ENCODE measurements at regions not wholly inside any gene's neighbourhood (a gene's known extent, or its start where the extent isn't known, plus 50 kb on each side); places are given as distances from the start of the nearest gene placed in this dataset.
"Not testable (repeated sequence)": the region's sequence is repeated elsewhere in the genome, so short reads cannot be mapped to it uniquely, and the experiment has no call there.

- Histone ChIP-seq H3K9ac (ENCODE audit: low read length) (no peak overlapping the region), H3K27ac (ENCODE audit: low read length) (no peak overlapping the region), H4K20me1 (ENCODE audit: insufficient read depth, low read depth, low read length) (no peaks in the 10 kb centered on the region), H3K4me1 (ENCODE audit: low read length) (no peaks in the 10 kb centered on the region), H2AFZ (ENCODE audit: low read length) (no peak overlapping the region), H3K4me2 (ENCODE audit: low read depth, low read length, poor library complexity, severe bottlenecking) (no peak overlapping the region), H3K27me3 (ENCODE audit: low read length) (no peaks in the 10 kb centered on the region), H3K4me3 (ENCODE audit: low read length) (no peak overlapping the region), H3K36me3 (ENCODE audit: insufficient read depth, low read length) (no peaks in the 10 kb centered on the region), H3K79me2 (ENCODE audit: low read length) (no peaks in the 10 kb centered on the region), H3K9me2 (replicated peaks; ENCODE audit: insufficient read depth, low read length) (no peaks in the 10 kb centered on the region; the same call in 1 of the 2 replicates), H3K9me3 (ENCODE audit: low read length) (no peaks in the 10 kb centered on the region)
- DNase-seq = no peak
These were observed 330.4 kb downstream of the GBA3 start for GRCh38 chr4:23023121-23023520.

DNA sequence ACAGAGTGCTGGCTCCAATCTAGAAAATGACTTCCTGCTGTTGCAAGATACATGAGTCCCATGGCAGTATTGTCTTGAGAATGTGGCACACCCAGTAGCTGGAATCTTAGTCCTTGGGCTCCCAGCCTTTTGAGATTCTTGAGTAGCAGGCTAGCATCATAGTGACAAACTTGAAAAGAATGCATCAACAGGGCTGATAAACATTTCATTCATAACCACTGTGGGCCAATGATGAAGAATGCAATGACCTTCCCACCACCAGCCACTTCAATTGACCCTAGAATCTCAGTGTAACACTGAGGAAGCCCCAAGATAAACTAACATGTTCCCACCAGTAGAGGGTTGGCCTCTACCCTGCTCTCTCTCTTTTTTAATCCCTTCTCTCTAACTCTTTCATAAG lies 329.3 kb downstream of the GBA3 start:
- no peaks in the 10 kb centered on the region for H3K4me1 ChIP-seq (ENCODE audit: low read length)
- H2AFZ ChIP-seq (ENCODE audit: low read length) = no peak overlapping the region
- H3K79me2 ChIP-seq (ENCODE audit: low read length) = no peaks in the 10 kb centered on the region
- H4K20me1 ChIP-seq (ENCODE audit: insufficient read depth, low read depth, low read length) = no peaks in the 10 kb centered on the region
- no peaks in the 10 kb centered on the region for H3K36me3 ChIP-seq (ENCODE audit: insufficient read depth, low read length)
- H3K27me3 ChIP-seq (ENCODE audit: low read length) = no peaks in the 10 kb centered on the region
- no peak overlapping the region for H3K4me3 ChIP-seq (ENCODE audit: low read length)
- H3K9me3 ChIP-seq (ENCODE audit: low read length) = no peaks in the 10 kb centered on the region
- no peak overlapping the region for H3K9ac ChIP-seq (ENCODE audit: low read length)
- no peaks in the 10 kb centered on the region; the same call in 1 of the 2 replicates for H3K9me2 ChIP-seq (replicated peaks; ENCODE audit: insufficient read depth, low read length)
- DNase-seq = no peak
- H3K4me2 ChIP-seq (ENCODE audit: low read depth, low read length, poor library complexity, severe bottlenecking) = no peak overlapping the region
- H3K27ac ChIP-seq (ENCODE audit: low read length) = no peak overlapping the region

GRCh38 chr4:23021040-23021439 lies 328.3 kb downstream of the GBA3 start:
- Histone ChIP-seq H3K9me3 (ENCODE audit: low read length) (no peaks in the 10 kb centered on the region), H2AFZ (ENCODE audit: low read length) (no peak overlapping the region), H3K9ac (ENCODE audit: low read length) (no peak overlapping the region), H3K27ac (ENCODE audit: low read length) (no peak overlapping the region), H3K9me2 (replicated peaks; ENCODE audit: insufficient read depth, low read length) (no peaks in the 10 kb centered on the region; the same call in 1 of the 2 replicates), H3K4me2 (ENCODE audit: low read depth, low read length, poor library complexity, severe bottlenecking) (no peak overlapping the region), H3K36me3 (ENCODE audit: insufficient read depth, low read length) (no peaks in the 10 kb centered on the region), H3K4me3 (ENCODE audit: low read length) (no peak overlapping the region), H3K4me1 (ENCODE audit: low read length) (no peaks in the 10 kb centered on the region), H4K20me1 (ENCODE audit: insufficient read depth, low read depth, low read length) (no peaks in the 10 kb centered on the region), H3K79me2 (ENCODE audit: low read length) (no peaks in the 10 kb centered on the region), H3K27me3 (ENCODE audit: low read length) (no peaks in the 10 kb centered on the region)
- no peak for DNase-seq

- not testable (repeated sequence) for H3K9me2 ChIP-seq (replicated peaks; ENCODE audit: insufficient read depth, low read length); H3K27ac ChIP-seq (ENCODE audit: low read length); H2AFZ ChIP-seq (ENCODE audit: low read length); H4K20me1 ChIP-seq (ENCODE audit: insufficient read depth, low read depth, low read length); H3K79me2 ChIP-seq (ENCODE audit: low read length); H3K4me2 ChIP-seq (ENCODE audit: low read depth, low read length, poor library complexity, severe bottlenecking); H3K9ac ChIP-seq (ENCODE audit: low read length); H3K4me3 ChIP-seq (ENCODE audit: low read length); H3K27me3 ChIP-seq (ENCODE audit: low read length); H3K9me3 ChIP-seq (ENCODE audit: low read length); H3K36me3 ChIP-seq (ENCODE audit: insufficient read depth, low read length); DNase-seq; H3K4me1 ChIP-seq (ENCODE audit: low read length)
These were observed 327.7 kb downstream of the GBA3 start for GRCh38 chr4:23020399-23020798.

DNA sequence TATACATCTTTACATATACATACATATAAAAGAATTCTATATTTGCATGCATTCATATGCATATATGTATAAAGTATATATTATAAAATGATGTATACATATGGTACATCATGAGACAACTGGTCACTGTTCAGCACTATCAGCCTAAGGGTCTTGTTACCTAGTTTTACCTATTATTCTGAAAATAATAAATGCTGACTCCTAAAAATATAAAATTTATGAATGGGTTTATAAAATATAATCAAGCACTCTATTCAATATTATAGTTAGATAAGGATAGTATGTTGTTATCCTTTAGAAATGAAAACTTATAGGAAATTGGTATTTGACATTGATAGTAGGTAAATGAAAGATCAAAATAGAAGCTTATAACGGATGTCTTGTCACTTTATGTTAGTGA lies 324.2 kb downstream of the GBA3 start:
- Histone ChIP-seq H3K9me3 (ENCODE audit: low read length) (no peaks in the 10 kb centered on the region), H3K36me3 (ENCODE audit: insufficient read depth, low read length) (no peaks in the 10 kb centered on the region)

GRCh38 chr4:23015821-23016220 lies 323.1 kb downstream of the GBA3 start:
- Histone ChIP-seq H3K4me3 (ENCODE audit: low read length) (no peak overlapping the region), H3K27me3 (ENCODE audit: low read length) (no peaks in the 10 kb centered on the region), H3K27ac (ENCODE audit: low read length) (no peak overlapping the region), H3K9ac (ENCODE audit: low read length) (no peak overlapping the region), H2AFZ (ENCODE audit: low read length) (no peak overlapping the region), H4K20me1 (ENCODE audit: insufficient read depth, low read depth, low read length) (no peaks in the 10 kb centered on the region), H3K4me1 (ENCODE audit: low read length) (no peaks in the 10 kb centered on the region), H3K79me2 (ENCODE audit: low read length) (no peaks in the 10 kb centered on the region), H3K4me2 (ENCODE audit: low read depth, low read length, poor library complexity, severe bottlenecking) (no peak overlapping the region), H3K9me3 (ENCODE audit: low read length) (no peaks in the 10 kb centered on the region), H3K9me2 (replicated peaks; ENCODE audit: insufficient read depth, low read length) (no peaks in the 10 kb centered on the region), H3K36me3 (ENCODE audit: insufficient read depth, low read length) (no peaks in the 10 kb centered on the region)
- DNase-seq = no peak

More for the DNA sequence above, 324.2 kb downstream of the GBA3 start:
- Histone ChIP-seq H3K79me2 (ENCODE audit: low read length) (no peaks in the 10 kb centered on the region), H3K27ac (ENCODE audit: low read length) (no peak overlapping the region), H3K4me1 (ENCODE audit: low read length) (no peaks in the 10 kb centered on the region), H3K27me3 (ENCODE audit: low read length) (no peaks in the 10 kb centered on the region), H3K9me2 (replicated peaks; ENCODE audit: insufficient read depth, low read length) (no peaks in the 10 kb centered on the region), H3K4me3 (ENCODE audit: low read length) (no peak overlapping the region), H3K4me2 (ENCODE audit: low read depth, low read length, poor library complexity, severe bottlenecking) (no peak overlapping the region), H4K20me1 (ENCODE audit: insufficient read depth, low read depth, low read length) (no peaks in the 10 kb centered on the region), H2AFZ (ENCODE audit: low read length) (no peak overlapping the region), H3K9ac (ENCODE audit: low read length) (no peak overlapping the region)
- no peak for DNase-seq

DNA sequence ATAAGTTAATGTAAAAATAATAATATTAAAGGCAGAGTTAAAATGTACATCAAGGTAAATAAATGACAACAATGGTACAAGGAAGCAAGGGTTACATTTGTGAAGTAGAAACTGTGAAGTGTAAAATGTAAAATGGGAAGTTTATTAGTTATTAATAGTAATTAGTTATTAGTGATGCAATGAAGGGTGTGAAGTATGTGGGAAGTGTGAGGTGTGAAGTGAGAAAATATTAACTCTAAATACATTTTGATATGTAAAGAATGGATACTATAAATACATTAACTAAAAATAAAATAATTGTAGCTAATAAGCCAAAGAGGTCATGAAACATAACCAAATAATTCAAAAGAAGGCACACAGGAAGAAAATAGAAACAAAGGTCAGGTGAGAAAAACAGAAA lies 316.4 kb downstream of the GBA3 start:
- Histone ChIP-seq H3K4me1 (ENCODE audit: low read length) (no peaks in the 10 kb centered on the region), H3K9me3 (ENCODE audit: low read length) (no peaks in the 10 kb centered on the region), H3K9ac (ENCODE audit: low read length) (no peak overlapping the region), H4K20me1 (ENCODE audit: insufficient read depth, low read depth, low read length) (no peaks in the 10 kb centered on the region), H3K27ac (ENCODE audit: low read length) (no peak overlapping the region), H3K36me3 (ENCODE audit: insufficient read depth, low read length) (no peaks in the 10 kb centered on the region), H3K27me3 (ENCODE audit: low read length) (no peaks in the 10 kb centered on the region), H3K4me2 (ENCODE audit: low read depth, low read length, poor library complexity, severe bottlenecking) (no peak overlapping the region), H3K4me3 (ENCODE audit: low read length) (no peak overlapping the region), H2AFZ (ENCODE audit: low read length) (no peak overlapping the region), H3K9me2 (replicated peaks; ENCODE audit: insufficient read depth, low read length) (no peaks in the 10 kb centered on the region), H3K79me2 (ENCODE audit: low read length) (no peaks in the 10 kb centered on the region)
- no peak for DNase-seq

DNA sequence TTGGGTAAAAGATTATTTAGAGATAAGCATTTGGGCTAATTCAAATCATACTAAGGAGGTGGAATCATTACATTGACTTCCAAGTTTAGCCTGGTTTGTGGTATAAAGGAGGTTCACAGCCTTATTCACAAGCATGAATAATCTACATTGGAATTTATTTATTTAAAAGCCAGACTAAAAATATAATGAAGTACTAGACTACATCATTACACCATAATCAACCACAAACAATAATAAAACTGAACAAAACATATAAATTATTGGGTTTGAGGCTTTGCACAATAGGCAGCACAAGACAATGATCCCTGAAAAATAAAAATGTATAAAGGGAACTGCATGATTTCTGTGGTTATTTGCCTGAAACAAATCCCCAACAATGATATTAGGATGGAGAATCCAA lies 314.0 kb downstream of the GBA3 start:
- H3K9me3 ChIP-seq (ENCODE audit: low read length) = no peaks in the 10 kb centered on the region
- no peaks in the 10 kb centered on the region for H3K27me3 ChIP-seq (ENCODE audit: low read length)
- no peak overlapping the region for H3K4me2 ChIP-seq (ENCODE audit: low read depth, low read length, poor library complexity, severe bottlenecking)
- no peaks in the 10 kb centered on the region for H3K9me2 ChIP-seq (replicated peaks; ENCODE audit: insufficient read depth, low read length)
- H4K20me1 ChIP-seq (ENCODE audit: insufficient read depth, low read depth, low read length) = no peaks in the 10 kb centered on the region
- no peak overlapping the region for H2AFZ ChIP-seq (ENCODE audit: low read length)
- H3K79me2 ChIP-seq (ENCODE audit: low read length) = no peaks in the 10 kb centered on the region
- H3K36me3 ChIP-seq (ENCODE audit: insufficient read depth, low read length) = no peaks in the 10 kb centered on the region
- DNase-seq = no peak
- H3K9ac ChIP-seq (ENCODE audit: low read length) = no peak overlapping the region
- H3K4me3 ChIP-seq (ENCODE audit: low read length) = no peak overlapping the region
- no peak overlapping the region for H3K27ac ChIP-seq (ENCODE audit: low read length)
- H3K4me1 ChIP-seq (ENCODE audit: low read length) = no peaks in the 10 kb centered on the region

GRCh38 chr4:23005691-23006090 lies 313.0 kb downstream of the GBA3 start:
- no peak for DNase-seq
- H3K4me2 ChIP-seq (ENCODE audit: low read depth, low read length, poor library complexity, severe bottlenecking) = no peak overlapping the region
- H3K36me3 ChIP-seq (ENCODE audit: insufficient read depth, low read length) = no peaks in the 10 kb centered on the region
- no peaks in the 10 kb centered on the region for H3K27me3 ChIP-seq (ENCODE audit: low read length)
- H3K9me2 ChIP-seq (replicated peaks; ENCODE audit: insufficient read depth, low read length) = no peaks in the 10 kb centered on the region
- H3K4me1 ChIP-seq (ENCODE audit: low read length) = no peaks in the 10 kb centered on the region
- H3K9ac ChIP-seq (ENCODE audit: low read length) = no peak overlapping the region
- H3K27ac ChIP-seq (ENCODE audit: low read length) = no peak overlapping the region
- no peaks in the 10 kb centered on the region for H4K20me1 ChIP-seq (ENCODE audit: insufficient read depth, low read depth, low read length)
- H3K9me3 ChIP-seq (ENCODE audit: low read length) = no peaks in the 10 kb centered on the region
- H3K79me2 ChIP-seq (ENCODE audit: low read length) = no peaks in the 10 kb centered on the region
- no peak overlapping the region for H3K4me3 ChIP-seq (ENCODE audit: low read length)
- no peak overlapping the region for H2AFZ ChIP-seq (ENCODE audit: low read length)
